GM19468 (cell line): ENCODE measurements at regions not wholly inside any gene's neighbourhood (a gene's known extent, or its start where the extent isn't known, plus 50 kb on each side); places are given as distances from the start of the nearest gene placed in this dataset.

Experiments
- ATAC-seq: cut with Tn5 transposase; IDR thresholded peaks from one replicate; pipeline ENCODE4 v1.9.1; 2021; ENCODE audit warnings: mild to moderate bottlenecking, moderate library complexity, moderate number of reproducible peaks; ENCODE audit not compliant: unreplicated experiment; ENCODE audit errors: extremely low read depth

- no peak for ATAC-seq
Measured at GRCh38 chr4:84441758-84442377, 57.2 kb downstream of the NKX6-1 start.

DNA sequence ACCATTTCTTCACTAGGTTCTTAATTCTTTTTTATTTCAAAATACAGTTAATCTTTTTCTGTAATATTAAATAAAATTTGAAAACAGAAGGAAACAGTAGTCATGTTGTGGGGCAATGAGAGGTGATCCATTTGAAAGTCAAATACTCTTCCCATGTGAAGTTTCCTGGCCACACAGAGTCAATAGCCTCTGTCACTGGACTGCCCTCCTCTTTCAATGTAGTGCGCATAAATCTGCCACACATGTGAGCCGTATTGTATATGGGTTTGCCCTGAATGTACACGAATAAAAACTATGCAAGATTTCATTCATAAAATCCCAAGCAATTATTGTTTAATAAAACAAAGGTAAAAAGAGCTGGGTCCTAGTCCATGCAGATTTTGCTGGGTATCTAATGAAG is 59.1 kb downstream of the NKX6-1 start:
- no peak for ATAC-seq

DNA sequence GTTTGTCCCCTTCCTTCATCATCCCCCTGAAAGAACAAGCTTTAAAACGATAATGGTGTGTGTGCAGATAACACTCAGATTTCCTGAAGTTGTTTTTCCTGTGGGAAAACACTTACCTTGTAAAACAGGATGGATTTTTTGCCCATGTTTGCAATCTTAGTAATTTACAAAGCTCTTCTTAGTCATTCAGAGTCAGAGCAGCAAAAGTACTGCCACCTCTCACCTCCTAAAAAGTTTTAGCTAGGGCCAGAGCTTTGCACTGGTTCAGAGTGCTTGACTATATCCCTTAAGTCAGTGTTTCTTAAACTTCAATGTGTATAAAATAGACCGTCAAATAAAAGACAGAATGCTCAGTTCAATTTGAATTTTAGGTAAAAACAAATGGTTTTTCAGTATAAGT is 62.3 kb downstream of the NKX6-1 start:
- no peak for ATAC-seq

DNA sequence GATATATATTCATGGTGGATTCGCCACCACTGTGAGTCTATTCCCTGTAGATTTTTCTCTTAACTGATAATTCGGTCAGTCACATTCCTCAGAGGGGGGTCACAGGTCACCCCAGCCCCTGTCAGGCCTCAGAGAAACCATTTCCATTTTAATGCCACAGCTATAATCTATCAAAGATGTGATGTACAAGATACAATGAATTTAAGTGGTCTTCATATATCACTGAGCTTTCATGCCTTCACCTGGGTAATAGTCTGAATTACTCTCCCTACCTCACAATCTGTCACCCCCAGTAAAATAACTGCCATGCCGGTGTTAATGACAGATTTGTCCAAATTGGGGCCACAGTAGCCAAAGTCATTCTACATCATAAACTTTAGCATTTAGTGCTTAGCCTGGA is 64.7 kb downstream of the NKX6-1 start:
- no peak for ATAC-seq

DNA sequence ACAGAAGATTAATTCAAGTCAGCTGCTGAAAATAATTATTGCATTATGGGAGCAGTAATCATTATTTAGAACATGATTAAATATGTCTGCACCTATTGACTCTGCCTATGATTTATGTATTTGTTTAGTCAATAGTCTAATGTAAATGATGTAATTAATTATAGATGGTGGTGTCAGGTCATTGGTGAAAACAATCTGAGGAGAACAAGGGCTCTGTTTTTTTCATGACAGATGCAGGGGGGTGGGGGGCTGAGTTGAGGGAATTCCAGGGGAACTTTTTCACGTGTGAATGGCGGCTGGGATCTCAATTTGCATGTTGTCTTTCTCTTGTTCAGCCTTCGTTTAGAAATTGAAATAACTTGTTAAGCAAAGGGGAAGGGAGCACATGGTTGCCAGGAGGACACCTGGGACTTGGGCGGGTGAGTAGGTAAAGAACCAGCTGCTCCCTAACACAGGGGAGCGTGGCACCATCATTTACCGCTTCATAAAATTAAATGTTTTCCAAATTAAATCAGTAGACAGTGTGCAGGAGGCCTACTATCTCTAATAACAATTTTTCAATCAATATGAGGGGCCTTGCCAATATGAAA is 65.4 kb downstream of the NKX6-1 start:
- no peak for ATAC-seq

GRCh38 chr4:84432713-84433112 is 66.4 kb downstream of the NKX6-1 start:
- no peak for ATAC-seq

GRCh38 chr4:84420608-84421007 is 78.5 kb downstream of the NKX6-1 start:
- ATAC-seq = no peak

GRCh38 chr4:84419201-84419600 is 79.9 kb downstream of the NKX6-1 start:
- no peak for ATAC-seq

DNA sequence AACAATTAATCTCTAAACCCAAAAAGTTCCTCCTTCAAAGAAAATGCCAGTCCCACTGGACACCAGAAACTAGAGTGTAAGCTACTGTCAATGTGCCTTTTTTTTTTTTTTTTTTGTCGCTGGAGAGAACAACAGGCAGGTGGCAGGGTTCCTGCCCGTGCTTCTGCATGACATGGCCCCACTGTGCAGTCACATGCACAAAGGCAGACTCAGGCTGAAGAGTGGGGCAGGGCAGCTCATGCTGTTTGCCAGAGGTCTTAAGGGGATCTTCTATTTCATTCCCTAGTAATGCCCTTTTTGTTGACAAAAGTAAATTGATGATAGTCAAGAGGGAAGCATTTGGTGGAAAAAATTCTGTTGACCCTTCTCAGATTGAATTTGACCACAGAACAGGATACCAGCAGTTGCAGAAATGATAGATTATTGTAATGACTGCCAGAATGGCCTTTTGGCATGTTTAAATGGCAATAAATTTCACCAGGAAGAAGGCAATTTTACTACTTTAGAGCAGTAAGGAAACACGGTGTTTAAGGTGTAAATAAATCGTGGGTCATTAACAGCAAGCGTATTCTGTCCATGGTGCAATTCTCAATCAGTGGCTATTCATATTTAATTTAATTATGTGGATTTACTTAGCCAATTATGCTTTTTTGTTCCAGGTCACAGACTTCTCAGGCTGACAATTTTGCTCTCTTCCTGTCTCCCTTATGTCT is 80.9 kb downstream of the NKX6-1 start:
- ATAC-seq = no peak

DNA sequence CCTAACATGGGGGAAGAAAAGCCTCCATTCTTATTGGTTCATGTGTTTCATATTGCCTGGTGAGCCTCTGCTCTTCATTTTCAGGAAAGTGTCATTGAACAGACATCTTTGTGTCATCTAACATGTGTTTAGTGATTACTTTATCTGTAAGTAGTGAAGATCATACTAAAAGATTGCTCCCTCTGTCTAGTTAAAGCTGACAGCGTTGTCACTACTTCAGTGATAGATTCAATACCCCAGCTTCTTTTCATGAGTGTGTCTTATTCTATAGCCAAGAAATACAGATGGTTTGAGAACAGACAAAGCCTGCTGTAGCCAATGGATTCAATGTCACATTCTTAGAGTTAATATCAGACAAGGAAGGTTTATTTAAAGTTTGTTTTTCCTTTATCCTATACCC is 85.1 kb downstream of the NKX6-1 start:
- no peak for ATAC-seq

DNA sequence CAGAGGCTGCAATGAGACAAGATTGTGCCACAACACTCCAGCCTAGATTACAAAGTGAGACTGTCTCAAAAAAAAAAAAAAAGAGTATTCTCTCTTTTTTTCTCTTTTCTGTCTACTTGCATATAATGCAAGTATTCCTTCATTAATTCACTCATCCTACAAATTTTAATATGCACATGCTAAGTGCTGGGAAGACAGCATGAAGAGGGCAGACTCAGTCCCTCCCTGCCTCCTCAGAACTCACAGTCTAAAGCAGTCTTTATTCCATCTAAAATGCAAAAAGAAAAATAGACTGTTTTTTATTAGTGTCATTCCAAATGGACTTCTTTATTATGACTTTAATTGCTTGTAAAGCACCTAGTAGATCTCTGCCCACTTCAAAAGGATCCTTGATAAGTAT is 85.6 kb downstream of the NKX6-1 start:
- no peak for ATAC-seq

GRCh38 chr4:84412062-84412461 is 87.0 kb downstream of the NKX6-1 start:
- ATAC-seq = no peak

DNA sequence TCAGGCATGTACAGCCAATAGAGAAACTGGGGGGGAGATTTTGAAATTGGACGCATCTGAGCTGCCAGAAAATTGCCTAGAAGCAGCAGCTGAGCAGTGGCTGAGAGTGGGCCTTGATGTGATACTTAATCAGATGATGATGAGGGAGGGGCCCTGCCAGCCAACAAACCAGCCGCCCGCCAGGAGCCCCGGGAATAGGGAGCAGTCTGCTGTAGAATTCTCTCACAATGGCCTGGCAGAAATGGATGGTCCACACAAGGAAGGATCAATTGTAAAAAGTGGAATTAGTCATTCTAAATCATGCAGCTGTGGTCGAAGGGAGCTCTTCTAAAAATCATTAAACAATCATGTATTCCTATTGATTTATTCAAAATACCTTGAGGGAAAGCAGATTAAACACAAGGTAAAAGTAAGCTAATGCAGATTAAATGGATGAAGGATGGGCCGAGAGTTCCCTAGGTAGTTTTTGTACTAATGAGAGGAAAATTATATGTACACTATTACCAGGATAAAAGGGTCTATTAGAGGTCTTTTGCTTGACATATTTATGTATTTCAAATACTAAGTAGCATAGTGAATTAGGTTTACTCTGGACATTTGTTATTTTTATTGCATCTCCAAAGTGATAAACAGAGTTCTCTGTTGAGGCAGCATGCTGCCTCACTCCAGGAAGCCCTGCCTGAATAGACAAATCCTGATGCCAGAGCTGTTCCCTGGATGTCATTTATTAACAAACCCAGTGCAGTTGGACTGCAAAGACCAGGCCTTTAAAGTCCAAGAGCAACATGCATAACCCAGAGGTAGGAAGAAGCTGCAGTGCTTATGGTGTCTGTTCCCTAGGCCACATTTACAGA is 91.3 kb downstream of the NKX6-1 start:
- ATAC-seq = no peak

GRCh38 chr4:84403656-84404055 is 95.4 kb downstream of the NKX6-1 start:
- ATAC-seq = no peak

DNA sequence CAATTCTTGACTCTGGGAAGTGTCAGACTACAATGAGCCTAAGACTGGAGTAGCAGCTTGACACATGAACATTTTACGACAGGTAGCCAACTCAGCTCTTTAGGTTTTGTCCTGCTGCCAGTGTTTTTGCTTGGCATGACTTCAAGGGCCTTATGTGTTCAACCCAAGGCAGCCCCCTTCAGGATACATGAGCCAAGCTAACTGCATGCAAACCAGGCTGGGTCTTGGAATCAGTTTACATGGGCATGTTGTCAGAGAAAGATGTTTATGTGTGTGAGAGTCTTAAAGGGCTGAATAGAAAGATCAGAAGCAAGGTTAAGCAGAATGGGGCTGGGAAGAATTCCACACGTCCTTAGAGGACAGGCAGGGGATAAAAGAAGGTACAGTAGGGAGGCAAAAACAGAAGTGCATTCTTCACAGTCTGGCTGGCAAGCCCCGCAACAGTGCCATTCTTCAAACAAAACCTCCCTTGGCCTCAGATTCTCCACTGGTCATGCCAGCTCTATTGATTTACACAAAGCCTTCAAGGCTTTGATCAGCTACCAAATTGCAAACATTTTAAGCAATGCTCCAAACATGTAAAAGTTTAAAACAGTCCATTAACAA is 97.3 kb downstream of the NKX6-1 start:
- no peak for ATAC-seq

DNA sequence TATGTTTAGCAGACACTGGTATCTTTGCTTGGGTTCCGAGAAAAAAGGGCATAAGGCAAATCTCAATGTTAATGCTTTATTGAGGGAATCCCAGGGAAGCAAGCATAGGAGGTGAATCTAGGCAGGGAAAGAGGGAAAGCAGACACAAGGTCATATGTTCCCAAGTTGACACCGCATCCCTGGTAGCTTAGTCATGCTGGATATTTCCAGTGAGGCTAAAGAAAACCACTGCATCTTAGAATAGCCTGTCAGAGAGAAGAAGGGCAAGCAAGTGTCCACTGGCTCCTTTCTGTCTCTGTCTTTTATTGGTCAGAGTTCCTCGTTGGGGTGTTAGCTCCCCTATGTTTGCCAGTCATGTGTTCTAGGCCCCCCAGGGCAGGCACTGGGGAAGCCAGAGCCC is 104.7 kb downstream of the NKX6-1 start:
- ATAC-seq = no peak

GRCh38 chr4:84392951-84393590 is 106.0 kb downstream of the NKX6-1 start:
- no peak for ATAC-seq

GRCh38 chr4:84389406-84389805 is 109.7 kb downstream of the NKX6-1 start:
- ATAC-seq = no peak

DNA sequence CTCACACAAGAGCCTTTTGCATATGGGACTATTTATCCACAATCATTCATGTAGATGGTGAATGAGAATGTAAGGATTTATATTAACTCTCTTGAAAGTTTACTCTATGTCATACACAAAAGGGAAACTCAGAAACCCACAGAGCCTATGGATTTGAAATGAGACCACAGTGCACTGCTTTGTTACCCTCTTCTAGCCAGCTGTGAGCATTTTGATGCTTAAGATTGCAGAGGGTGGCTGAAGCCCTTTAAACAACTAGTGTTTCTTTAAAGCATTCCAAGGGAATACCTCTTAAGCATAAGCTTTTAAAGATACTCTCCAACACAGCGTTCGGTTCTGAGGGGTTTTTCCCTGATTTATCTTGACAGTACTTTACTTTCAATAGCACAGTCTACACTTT is 113.9 kb downstream of the NKX6-1 start:
- ATAC-seq = no peak

- ATAC-seq = no peak
Measured at GRCh38 chr4:84384801-84385200, 114.3 kb downstream of the NKX6-1 start.
